ENCODE measurements at regions not wholly inside any gene's neighbourhood (a gene's known extent, or its start where the extent isn't known, plus 50 kb on each side); places are given as distances from the start of the nearest gene placed in this dataset.

- Histone ChIP-seq H3K27me3 (ENCODE audit: insufficient read depth, low read length, poor library complexity, severe bottlenecking) (no peaks in the 10 kb centered on the region), H2AFZ (ENCODE audit: low read length) (no peak overlapping the region), H3K9me2 (replicated peaks; ENCODE audit: low read depth, low read length) (no peaks in the 10 kb centered on the region), H3K9ac (ENCODE audit: low read depth, low read length, poor library complexity, severe bottlenecking) (no peak overlapping the region), H3K36me3 (ENCODE audit: insufficient read depth, low read length) (no peaks in the 10 kb centered on the region), H3K9me3 (ENCODE audit: insufficient read depth, low read depth, low read length) (no peaks in the 10 kb centered on the region), H3K79me2 (ENCODE audit: insufficient read depth, low read length) (no peaks in the 10 kb centered on the region), H4K20me1 (ENCODE audit: insufficient read depth, low read length, poor library complexity, severe bottlenecking) (no peaks in the 10 kb centered on the region), H3K4me2 (ENCODE audit: low read depth, low read length, poor library complexity, severe bottlenecking) (no peak overlapping the region), H3F3A (ENCODE audit: low read depth) (no peaks in the 10 kb centered on the region), H3K4me3 (ENCODE audit: low read length, poor library complexity, severe bottlenecking) (no peak overlapping the region), H3K4me1 (ENCODE audit: insufficient read depth, low read length, poor library complexity, severe bottlenecking) (peaks cover 7% of the 10 kb centered on the region)
- TF ChIP-seq CTCF (conservative IDR thresholded peaks at IDR 0.05; ENCODE audit: low read length) = no peak
- no peak for TF ChIP-seq EZH2phosphoT487 (IDR thresholded peaks at IDR 0.05; ENCODE audit: borderline replicate concordance)
Measured at GRCh38 chr10:34016576-34016975, 682.1 kb upstream of the NRP1 start.

- TF ChIP-seq EZH2phosphoT487 (IDR thresholded peaks at IDR 0.05; ENCODE audit: borderline replicate concordance) (no peak), CTCF (conservative IDR thresholded peaks at IDR 0.05; ENCODE audit: low read length) (no peak)
- no peak overlapping the region for H3K4me2 ChIP-seq (ENCODE audit: low read depth, low read length, poor library complexity, severe bottlenecking)
- no peaks in the 10 kb centered on the region for H3K36me3 ChIP-seq (ENCODE audit: insufficient read depth, low read length)
- H4K20me1 ChIP-seq (ENCODE audit: insufficient read depth, low read length, poor library complexity, severe bottlenecking) = no peaks in the 10 kb centered on the region
- no peaks in the 10 kb centered on the region for H3F3A ChIP-seq (ENCODE audit: low read depth)
- no peak overlapping the region for H3K9ac ChIP-seq (ENCODE audit: low read depth, low read length, poor library complexity, severe bottlenecking)
- no peaks in the 10 kb centered on the region for H3K79me2 ChIP-seq (ENCODE audit: insufficient read depth, low read length)
- H2AFZ ChIP-seq (ENCODE audit: low read length) = no peak overlapping the region
- H3K4me3 ChIP-seq (ENCODE audit: low read length, poor library complexity, severe bottlenecking) = no peak overlapping the region
- no peaks in the 10 kb centered on the region for H3K27me3 ChIP-seq (ENCODE audit: insufficient read depth, low read length, poor library complexity, severe bottlenecking)
- H3K9me3 ChIP-seq (ENCODE audit: insufficient read depth, low read depth, low read length) = no peaks in the 10 kb centered on the region
- no peaks in the 10 kb centered on the region for H3K9me2 ChIP-seq (replicated peaks; ENCODE audit: low read depth, low read length)
- H3K4me1 ChIP-seq (ENCODE audit: insufficient read depth, low read length, poor library complexity, severe bottlenecking) = peaks cover 7% of the 10 kb centered on the region
Measured at GRCh38 chr10:34015700-34016099, 681.2 kb upstream of the NRP1 start.

DNA sequence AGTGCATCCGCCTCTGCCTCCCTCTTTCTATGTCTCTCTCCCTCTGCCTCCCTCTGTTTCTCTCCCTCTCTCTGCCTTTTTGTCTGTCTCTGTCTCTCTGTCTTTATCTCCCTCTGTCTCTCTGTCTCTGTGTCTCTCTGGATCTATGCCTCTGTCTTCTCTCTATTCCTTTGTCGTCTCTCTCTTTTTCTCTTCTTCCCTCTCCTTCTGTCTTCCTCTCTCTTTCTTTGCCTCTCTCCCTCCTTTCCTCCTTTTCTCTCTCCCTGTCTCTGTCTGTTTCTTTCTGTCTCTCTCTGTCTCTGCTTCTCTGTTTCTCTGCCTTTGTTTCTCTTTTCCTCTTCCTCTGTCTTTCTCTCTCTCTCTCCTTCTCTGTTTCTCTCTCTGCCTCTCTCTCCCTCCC is 678.8 kb upstream of the NRP1 start:
- H3F3A ChIP-seq (ENCODE audit: low read depth) = no peaks in the 10 kb centered on the region
- TF ChIP-seq EZH2phosphoT487 (IDR thresholded peaks at IDR 0.05; ENCODE audit: borderline replicate concordance) = no peak
- TF ChIP-seq CTCF (conservative IDR thresholded peaks at IDR 0.05; ENCODE audit: low read length) = no peak
- H4K20me1 ChIP-seq (ENCODE audit: insufficient read depth, low read length, poor library complexity, severe bottlenecking) = no peaks in the 10 kb centered on the region
- H3K4me1 ChIP-seq (ENCODE audit: insufficient read depth, low read length, poor library complexity, severe bottlenecking) = peaks cover 2% of the 10 kb centered on the region
- no peaks in the 10 kb centered on the region for H3K9me3 ChIP-seq (ENCODE audit: insufficient read depth, low read depth, low read length)
- no peak overlapping the region for H3K4me3 ChIP-seq (ENCODE audit: low read length, poor library complexity, severe bottlenecking)
- H3K79me2 ChIP-seq (ENCODE audit: insufficient read depth, low read length) = no peaks in the 10 kb centered on the region
- H3K9ac ChIP-seq (ENCODE audit: low read depth, low read length, poor library complexity, severe bottlenecking) = no peak overlapping the region
- no peak overlapping the region for H3K4me2 ChIP-seq (ENCODE audit: low read depth, low read length, poor library complexity, severe bottlenecking)
- no peaks in the 10 kb centered on the region for H3K9me2 ChIP-seq (replicated peaks; ENCODE audit: low read depth, low read length)
- H3K36me3 ChIP-seq (ENCODE audit: insufficient read depth, low read length) = no peaks in the 10 kb centered on the region
- no peaks in the 10 kb centered on the region for H3K27me3 ChIP-seq (ENCODE audit: insufficient read depth, low read length, poor library complexity, severe bottlenecking)
- H2AFZ ChIP-seq (ENCODE audit: low read length) = no peak overlapping the region
